GM04504 (cell line): ENCODE measurements at regions not wholly inside any gene's neighbourhood (a gene's known extent, or its start where the extent isn't known, plus 50 kb on each side); places are given as distances from the start of the nearest gene placed in this dataset.
"Not testable (repeated sequence)": the region's sequence is repeated elsewhere in the genome, so short reads cannot be mapped to it uniquely, and the experiment has no call there.

Source experiments
- DNase-seq: peaks from one replicate; pipeline ENCODE4 v3.0.0-alpha.2; 2012; ENCODE audit warnings: low read depth

DNA sequence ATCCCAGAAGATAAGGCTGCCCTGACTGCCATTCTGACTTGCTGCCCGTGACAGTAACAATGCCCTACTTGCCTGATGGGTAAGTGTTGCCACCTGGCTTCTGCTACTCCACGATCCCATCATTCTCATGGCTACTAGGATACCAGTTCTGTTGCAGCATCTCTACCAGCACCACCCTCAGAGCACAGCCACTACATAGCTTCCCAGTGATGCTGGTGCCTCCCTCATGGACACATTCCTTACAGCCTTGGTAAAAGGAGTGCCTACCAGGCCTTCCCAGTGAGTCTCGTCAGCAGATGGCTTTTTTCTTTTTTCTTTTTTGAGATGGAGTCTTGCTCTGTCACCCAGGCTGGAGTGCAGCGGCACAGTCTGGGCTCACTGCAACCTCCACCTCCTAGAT, 84.4 kb upstream of the CMKLR1 start:
- DNase-seq = no peak

DNA sequence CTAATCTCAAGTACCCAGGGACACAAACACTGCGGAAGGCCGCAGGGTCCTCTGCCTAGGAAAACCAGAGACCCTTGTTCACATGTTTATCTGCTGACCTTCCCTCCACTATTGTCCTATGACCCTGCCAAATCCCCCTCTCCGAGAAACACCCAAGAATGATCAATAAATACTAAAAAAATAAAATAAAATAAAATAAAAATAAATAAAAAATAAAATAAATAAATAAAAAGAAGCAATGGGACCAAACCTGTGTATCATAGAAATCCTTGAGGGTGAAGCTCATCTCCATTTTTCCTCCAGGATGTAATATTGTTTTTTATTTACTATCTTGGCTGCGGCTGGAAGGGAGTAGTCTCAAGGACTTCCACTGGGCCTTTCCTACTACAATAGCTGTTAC, 82.0 kb upstream of the CMKLR1 start:
- not testable (repeated sequence) for DNase-seq

- DNase-seq = not testable (repeated sequence)
These were observed 81.3 kb upstream of the CMKLR1 start for GRCh38 chr12:108420421-108420820.

DNA sequence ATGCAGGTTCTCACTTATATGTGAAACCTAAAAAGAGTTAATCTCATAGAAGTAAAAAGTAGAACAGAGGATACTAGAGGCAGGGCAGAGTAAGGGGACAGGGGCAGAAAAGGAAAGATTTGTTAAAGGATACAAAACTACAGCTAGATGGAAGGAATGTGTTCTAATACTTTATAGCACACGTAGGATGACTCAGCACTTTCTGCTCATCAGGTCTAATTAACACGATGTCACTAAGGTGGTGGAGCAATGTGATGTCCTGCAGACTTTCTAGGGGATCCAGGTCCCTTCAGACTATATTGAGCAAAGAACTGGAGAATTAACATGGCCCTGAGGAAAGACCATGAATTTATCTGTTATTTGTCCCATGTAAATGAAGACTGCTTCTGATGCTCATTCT, 80.8 kb upstream of the CMKLR1 start:
- DNase-seq = no peak

- DNase-seq = no peak
These were observed 79.2 kb upstream of the CMKLR1 start for GRCh38 chr12:108418164-108418890.

DNA sequence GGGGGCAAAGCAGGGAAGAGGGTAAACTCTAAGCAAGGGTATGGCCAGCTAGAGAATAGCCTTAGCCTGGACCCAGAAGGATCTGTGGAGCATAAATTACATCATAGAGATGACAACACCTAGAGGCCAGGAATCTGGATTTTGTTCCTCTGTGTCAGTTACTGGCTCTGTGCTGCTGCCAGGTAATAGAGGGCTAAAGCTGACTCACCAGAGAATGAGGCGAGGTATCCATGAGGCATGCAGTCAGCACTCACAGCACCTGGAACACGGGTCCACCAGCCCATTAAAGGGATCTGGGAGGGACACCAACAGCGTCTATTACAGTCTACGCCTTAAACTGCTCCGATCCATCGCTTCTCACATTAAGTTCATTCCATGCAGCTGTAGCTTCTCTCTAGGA, 74.9 kb upstream of the CMKLR1 start:
- no peak for DNase-seq

- DNase-seq = no peak
These were observed 71.6 kb upstream of the CMKLR1 start for GRCh38 chr12:108410689-108411088.

DNA sequence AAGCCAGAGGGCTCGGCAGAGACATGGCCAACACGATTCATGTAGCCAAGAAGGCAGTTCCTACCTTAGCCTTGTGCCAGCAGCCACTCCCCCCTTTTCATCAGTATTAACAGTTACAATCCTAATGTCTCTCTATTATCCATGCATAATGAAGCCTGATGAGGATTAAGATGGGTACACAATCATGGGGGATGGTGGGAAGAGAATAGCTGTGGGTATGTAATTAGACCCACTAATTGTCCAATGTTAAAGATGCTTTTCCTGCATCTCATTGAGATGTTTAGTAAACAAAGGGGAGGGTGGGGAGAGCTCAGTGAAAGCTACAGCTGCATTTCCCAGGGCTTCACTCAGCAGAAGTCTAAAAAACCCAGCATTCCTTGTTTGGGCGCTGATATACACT, 70.4 kb upstream of the CMKLR1 start:
- no peak for DNase-seq

GRCh38 chr12:108403952-108404351, 64.8 kb upstream of the CMKLR1 start:
- no peak for DNase-seq

GRCh38 chr12:108401964-108402363, 62.9 kb upstream of the CMKLR1 start:
- no peak for DNase-seq

- no peak for DNase-seq
These were observed 61.9 kb upstream of the CMKLR1 start for GRCh38 chr12:108400900-108401480.

GRCh38 chr12:108400481-108400880, 61.4 kb upstream of the CMKLR1 start:
- DNase-seq = no peak

GRCh38 chr12:108400056-108400455, 60.9 kb upstream of the CMKLR1 start:
- no peak for DNase-seq

DNA sequence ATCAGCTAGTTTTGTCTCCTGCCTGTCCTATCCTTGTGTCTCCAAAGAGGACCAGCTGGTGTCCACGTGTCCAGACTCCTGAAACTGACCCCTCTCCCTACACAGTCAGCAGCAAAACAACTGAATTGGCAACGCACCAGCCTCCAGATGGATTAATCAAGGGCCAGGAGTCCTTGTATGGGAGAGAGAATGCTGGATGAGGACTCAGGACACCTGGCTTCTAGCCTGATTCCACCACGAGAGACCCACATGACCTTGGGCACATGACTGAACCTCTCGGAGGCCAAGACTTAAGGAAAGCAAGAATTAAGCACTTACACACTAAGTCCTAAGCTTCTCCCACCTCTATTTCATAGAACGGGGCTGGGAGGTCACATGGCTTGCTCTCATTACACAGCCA, 60.4 kb upstream of the CMKLR1 start:
- no peak for DNase-seq

DNA sequence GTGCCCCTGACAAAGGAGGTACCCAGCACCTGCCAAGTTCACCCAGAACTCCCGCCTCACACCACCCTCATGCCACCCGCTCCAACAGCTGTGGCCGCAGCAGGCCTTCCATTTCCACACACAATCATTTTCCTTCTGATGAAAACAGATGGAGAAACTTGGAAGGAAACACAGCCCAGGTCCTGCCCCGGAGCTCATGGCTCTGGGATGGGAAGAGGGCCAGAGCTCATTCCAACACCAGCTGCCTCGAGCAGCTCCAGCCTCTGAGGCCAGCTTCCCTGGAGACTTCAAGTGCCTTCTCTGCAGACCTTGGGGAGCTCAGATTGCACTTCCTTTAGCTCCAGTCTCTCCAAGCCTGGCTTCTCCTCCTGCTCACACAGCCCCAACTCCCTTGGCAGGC, 55.1 kb upstream of the CMKLR1 start:
- peak; percentile 3 for DNase-seq

DNA sequence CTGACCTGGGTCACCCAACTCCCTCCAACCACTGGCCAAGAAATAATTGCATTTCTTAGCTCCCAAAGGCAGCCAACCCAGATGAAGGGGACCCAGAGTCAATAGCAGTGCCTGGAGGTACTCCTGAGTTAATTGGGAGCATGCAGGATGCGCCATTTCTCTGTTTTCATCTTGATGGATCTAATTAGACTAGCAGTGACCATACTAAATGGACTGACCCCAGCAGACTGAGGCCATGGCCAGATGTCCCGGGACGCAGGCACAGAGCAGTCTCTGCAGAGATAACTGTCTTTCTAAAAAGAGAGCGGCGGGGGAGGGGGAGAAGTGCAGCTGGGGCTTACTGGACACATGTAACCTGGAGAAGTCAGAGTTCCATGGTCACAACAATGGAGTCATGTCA, 53.2 kb upstream of the CMKLR1 start:
- DNase-seq = no peak

GRCh38 chr12:108390495-108391203, 51.5 kb upstream of the CMKLR1 start:
- DNase-seq = no peak

GRCh38 chr12:108389544-108389943, 50.4 kb upstream of the CMKLR1 start:
- DNase-seq = no peak
